ENCODE measurements at regions not wholly inside any gene's neighbourhood (a gene's known extent, or its start where the extent isn't known, plus 50 kb on each side); places are given as distances from the start of the nearest gene placed in this dataset.

DNA sequence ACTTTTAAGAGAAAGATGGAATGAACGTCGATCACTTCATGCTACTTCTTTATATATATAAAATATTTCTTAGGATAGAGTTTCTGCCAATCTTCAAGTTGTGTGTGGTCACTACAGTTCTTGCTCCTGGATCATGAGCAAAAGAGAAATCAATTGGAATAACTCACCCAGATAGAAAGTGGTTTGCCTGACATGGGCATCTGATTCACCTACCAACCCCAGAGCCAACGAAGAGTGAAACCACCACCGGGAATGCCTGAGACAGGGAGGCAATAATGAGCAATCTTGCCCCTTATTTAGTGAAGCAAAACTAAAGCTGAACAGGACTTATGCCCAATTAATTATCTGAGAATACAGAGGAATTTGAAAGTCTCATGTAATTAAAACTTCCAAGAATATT lies 250.2 kb upstream of the REG3G start:
- H3K4me3 Mint-ChIP-seq, result no peak overlapping the region
- H3K9me3 Mint-ChIP-seq, result peaks cover 19 to 20% of the 10 kb centered on the region in 2 donors
- DNase-seq (no peak), ATAC-seq (no peak)
- TF ChIP-seq, protein P1, sequence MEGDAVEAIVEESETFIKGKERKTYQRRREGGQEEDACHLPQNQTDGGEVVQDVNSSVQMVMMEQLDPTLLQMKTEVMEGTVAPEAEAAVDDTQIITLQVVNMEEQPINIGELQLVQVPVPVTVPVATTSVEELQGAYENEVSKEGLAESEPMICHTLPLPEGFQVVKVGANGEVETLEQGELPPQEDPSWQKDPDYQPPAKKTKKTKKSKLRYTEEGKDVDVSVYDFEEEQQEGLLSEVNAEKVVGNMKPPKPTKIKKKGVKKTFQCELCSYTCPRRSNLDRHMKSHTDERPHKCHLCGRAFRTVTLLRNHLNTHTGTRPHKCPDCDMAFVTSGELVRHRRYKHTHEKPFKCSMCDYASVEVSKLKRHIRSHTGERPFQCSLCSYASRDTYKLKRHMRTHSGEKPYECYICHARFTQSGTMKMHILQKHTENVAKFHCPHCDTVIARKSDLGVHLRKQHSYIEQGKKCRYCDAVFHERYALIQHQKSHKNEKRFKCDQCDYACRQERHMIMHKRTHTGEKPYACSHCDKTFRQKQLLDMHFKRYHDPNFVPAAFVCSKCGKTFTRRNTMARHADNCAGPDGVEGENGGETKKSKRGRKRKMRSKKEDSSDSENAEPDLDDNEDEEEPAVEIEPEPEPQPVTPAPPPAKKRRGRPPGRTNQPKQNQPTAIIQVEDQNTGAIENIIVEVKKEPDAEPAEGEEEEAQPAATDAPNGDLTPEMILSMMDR (IDR thresholded peaks at IDR 0.05), result no peak
- no peaks in the 10 kb centered on the region for H3K27me3 ChIP-seq (ENCODE audit: control insufficient read depth, insufficient read depth, low read length)
- H3K9me3 ChIP-seq (ENCODE audit: control insufficient read depth, insufficient read depth, low read length), result peaks cover 12% of the 10 kb centered on the region
- no peak overlapping the region for H3K27ac ChIP-seq (ENCODE audit: low read length)
- H3K36me3 Mint-ChIP-seq, result peaks cover 16% of the 10 kb centered on the region
- WGBS (ENCODE audit: insufficient coverage), result 100% methylated on average over 2 of the region's 4 CpGs
- no peaks in the 10 kb centered on the region for H3K27me3 Mint-ChIP-seq (ENCODE audit: low read depth in 2 of 2)
- H3K4me3 ChIP-seq (ENCODE audit: low read length), result no peak overlapping the region
- H3K36me3 ChIP-seq (ENCODE audit: control insufficient read depth, insufficient read depth, low read length), result no peaks in the 10 kb centered on the region
- no peaks in the 10 kb centered on the region for H3K4me1 ChIP-seq (ENCODE audit: control insufficient read depth, insufficient read depth, low read length)
- intact Hi-C loops (cut with micrococcal nuclease), result no loop called here
- H3K27ac Mint-ChIP-seq, result no peak overlapping the region
- no peaks in the 10 kb centered on the region for H3K4me1 Mint-ChIP-seq

DNA sequence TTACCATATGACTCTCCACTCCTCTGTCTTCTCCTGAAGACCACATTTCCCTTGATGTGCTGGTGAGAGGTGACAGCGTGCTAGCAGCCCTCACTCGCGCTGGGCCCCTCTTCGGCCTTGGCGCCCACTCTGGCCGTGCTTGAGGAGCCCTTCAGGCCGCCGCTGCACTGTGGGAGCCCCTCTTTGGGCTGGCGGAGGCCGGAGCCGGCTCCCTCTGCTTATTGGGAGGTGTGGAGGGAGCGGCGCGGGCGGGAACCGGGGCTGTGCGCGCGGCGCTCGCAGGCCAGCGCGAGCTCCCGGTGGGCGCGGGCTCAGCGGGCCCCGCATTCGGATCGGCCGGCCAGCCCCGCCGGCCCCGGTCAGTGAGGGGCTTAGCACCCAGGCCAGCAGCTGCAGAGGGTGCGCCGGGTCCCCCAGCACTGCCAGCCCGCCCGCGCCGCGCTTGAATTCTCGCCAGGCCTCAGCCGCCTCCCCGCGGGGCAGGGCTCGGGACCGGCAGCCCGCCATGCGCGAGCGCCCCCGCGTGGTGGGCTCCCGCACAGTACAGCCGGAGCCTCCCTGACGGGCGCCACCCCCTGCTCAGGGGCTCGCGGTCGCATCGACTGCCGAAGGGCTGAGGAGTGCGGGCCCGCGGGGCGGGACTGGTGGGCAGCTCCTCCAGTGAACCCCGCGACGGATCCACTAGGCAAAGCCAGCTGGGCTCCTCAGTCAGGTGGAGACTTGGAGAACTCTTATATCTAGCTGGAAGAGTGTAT lies 246.6 kb upstream of the REG3G start:
- Mint-ChIP-seq H3K4me3 (no peak overlapping the region), H3K36me3 (peaks cover 24% of the 10 kb centered on the region), H3K27ac (no peak overlapping the region), H3K27me3 (ENCODE audit: low read depth in 2 of 2) (no peaks in the 10 kb centered on the region), H3K4me1 (no peaks in the 10 kb centered on the region), H3K9me3 (peaks cover 19 to 26% of the 10 kb centered on the region in 2 donors)
- no peak overlapping the region for H3K27ac ChIP-seq (ENCODE audit: low read length)
- 95% methylated on average over 69 of the region's 69 CpGs for WGBS (ENCODE audit: insufficient coverage)
- no peaks in the 10 kb centered on the region for H3K27me3 ChIP-seq (ENCODE audit: control insufficient read depth, insufficient read depth, low read length)
- TF ChIP-seq, protein P1 (IDR thresholded peaks at IDR 0.05), result no peak
- no peaks in the 10 kb centered on the region for H3K4me1 ChIP-seq (ENCODE audit: control insufficient read depth, insufficient read depth, low read length)
- intact Hi-C loops (cut with micrococcal nuclease), result no loop called here
- H3K9me3 ChIP-seq (ENCODE audit: control insufficient read depth, insufficient read depth, low read length), result peaks cover 10% of the 10 kb centered on the region
- H3K36me3 ChIP-seq (ENCODE audit: control insufficient read depth, insufficient read depth, low read length), result no peaks in the 10 kb centered on the region
- H3K4me3 ChIP-seq (ENCODE audit: low read length), result no peak overlapping the region
- no peak for DNase-seq
- ATAC-seq, result no peak

DNA sequence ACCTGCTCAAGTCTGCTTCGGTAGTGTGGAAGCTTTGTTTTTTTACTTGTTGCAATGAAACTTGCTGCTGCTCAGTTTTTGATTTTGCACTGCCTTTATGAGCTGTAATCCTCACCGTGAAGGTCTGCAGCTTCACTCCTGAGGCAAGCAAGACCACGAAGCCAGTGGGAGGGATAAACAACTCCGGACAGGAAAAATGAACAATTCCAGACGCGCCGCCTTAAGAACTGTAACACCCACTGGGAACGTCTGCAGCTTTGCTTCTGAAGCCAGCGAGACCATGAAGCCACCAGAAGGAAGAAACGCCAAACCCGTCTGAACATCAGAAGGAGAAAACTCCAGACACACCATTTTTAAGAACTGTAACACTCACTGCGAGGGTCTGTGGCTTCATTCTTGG lies 245.7 kb upstream of the REG3G start:
- Histone ChIP-seq H3K9me3 (ENCODE audit: control insufficient read depth, insufficient read depth, low read length) (peaks cover 10% of the 10 kb centered on the region), H3K27me3 (ENCODE audit: control insufficient read depth, insufficient read depth, low read length) (no peaks in the 10 kb centered on the region), H3K4me1 (ENCODE audit: control insufficient read depth, insufficient read depth, low read length) (no peaks in the 10 kb centered on the region), H3K27ac (ENCODE audit: low read length) (no peak overlapping the region), H3K4me3 (ENCODE audit: low read length) (no peak overlapping the region), H3K36me3 (ENCODE audit: control insufficient read depth, insufficient read depth, low read length) (no peaks in the 10 kb centered on the region)
- DNase-seq, result no peak
- Mint-ChIP-seq H3K27me3 (ENCODE audit: low read depth in 2 of 2) (no peaks in the 10 kb centered on the region), H3K4me1 (no peaks in the 10 kb centered on the region), H3K27ac (no peak overlapping the region), H3K9me3 (peaks cover 19 to 26% of the 10 kb centered on the region in 2 donors), H3K4me3 (no peak overlapping the region), H3K36me3 (peaks cover 24% of the 10 kb centered on the region)
- 83% methylated on average over 12 of the region's 12 CpGs for WGBS (ENCODE audit: insufficient coverage)
- TF ChIP-seq, protein P1 (IDR thresholded peaks at IDR 0.05), result no peak
- no peak for ATAC-seq
- intact Hi-C loops (cut with micrococcal nuclease), result no loop called here

DNA sequence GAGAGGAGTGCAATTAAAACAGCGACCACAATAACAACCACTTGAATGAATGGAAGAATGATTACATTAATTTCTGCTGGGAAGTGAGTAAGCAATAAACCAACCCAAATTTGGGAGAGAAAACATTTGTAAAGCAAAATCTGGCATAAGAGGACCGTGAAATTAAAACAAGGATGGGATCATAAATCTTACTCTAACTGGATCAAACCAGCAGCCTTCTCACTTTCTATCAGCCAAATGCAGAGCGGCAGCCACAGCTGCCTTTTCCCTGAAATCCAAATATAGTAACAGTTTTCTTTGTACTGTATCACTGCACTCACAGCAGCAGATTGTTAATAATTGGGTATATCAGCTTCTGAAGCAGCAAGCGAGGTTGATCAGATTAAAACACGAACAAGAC lies 245.2 kb upstream of the REG3G start:
- Histone ChIP-seq H3K27ac (ENCODE audit: low read length) (no peak overlapping the region), H3K27me3 (ENCODE audit: control insufficient read depth, insufficient read depth, low read length) (no peaks in the 10 kb centered on the region), H3K4me3 (ENCODE audit: low read length) (no peak overlapping the region), H3K36me3 (ENCODE audit: control insufficient read depth, insufficient read depth, low read length) (no peaks in the 10 kb centered on the region), H3K4me1 (ENCODE audit: control insufficient read depth, insufficient read depth, low read length) (no peaks in the 10 kb centered on the region), H3K9me3 (ENCODE audit: control insufficient read depth, insufficient read depth, low read length) (peaks cover 10% of the 10 kb centered on the region)
- Mint-ChIP-seq H3K27ac (no peak overlapping the region), H3K4me1 (no peaks in the 10 kb centered on the region), H3K27me3 (ENCODE audit: low read depth in 2 of 2) (no peaks in the 10 kb centered on the region), H3K9me3 (peaks cover 19 to 26% of the 10 kb centered on the region in 2 donors), H3K36me3 (peaks cover 24% of the 10 kb centered on the region), H3K4me3 (no peak overlapping the region)
- ATAC-seq (no peak), DNase-seq (no peak)
- TF ChIP-seq, protein P1 (IDR thresholded peaks at IDR 0.05), result no peak
- intact Hi-C loops (cut with micrococcal nuclease), result no loop called here
- WGBS (ENCODE audit: insufficient coverage), result 29% methylated on average over 4 of the region's 5 CpGs

Data from natural killer cell (primary cell).